Ammon's horn (tissue), 1 donor: ENCODE measurements at regions not wholly inside any gene's neighbourhood (a gene's known extent, or its start where the extent isn't known, plus 50 kb on each side); places are given as distances from the start of the nearest gene placed in this dataset.

ENCODE experiments used
- DNase-seq: peaks from one replicate; pipeline ENCODE4 v3.0.0-alpha.2; 2016; ENCODE audit warnings: low spot score

GRCh38 chr3:159765030-159765859 lies 223.4 kb upstream of the IL12A start:
- peak; percentile 59 for DNase-seq

GRCh38 chr3:159765860-159766294 lies 222.8 kb upstream of the IL12A start:
- DNase-seq: peak; percentile 27

GRCh38 chr3:159766563-159767185 lies 222.0 kb upstream of the IL12A start:
- DNase-seq: peak; percentile 72

GRCh38 chr3:159770998-159771397 lies 217.6 kb upstream of the IL12A start:
- DNase-seq: no peak

- DNase-seq: no peak
Observed at GRCh38 chr3:159771865-159772611, 216.6 kb upstream of the IL12A start.

- DNase-seq: no peak
Observed at GRCh38 chr3:159773706-159774105, 214.9 kb upstream of the IL12A start.

GRCh38 chr3:159775372-159775961 lies 213.2 kb upstream of the IL12A start:
- DNase-seq: peak; percentile 95

GRCh38 chr3:159776779-159777178 lies 211.9 kb upstream of the IL12A start:
- DNase-seq: no peak

GRCh38 chr3:159779883-159780282 lies 208.8 kb upstream of the IL12A start:
- DNase-seq: no peak

- DNase-seq: no peak
Observed at GRCh38 chr3:159781867-159782266, 206.8 kb upstream of the IL12A start.

- no peak for DNase-seq
Observed at GRCh38 chr3:159782724-159783421, 205.8 kb upstream of the IL12A start.

GRCh38 chr3:159783780-159784742 lies 204.6 kb upstream of the IL12A start:
- DNase-seq: no peak

GRCh38 chr3:159785273-159785708 lies 203.3 kb upstream of the IL12A start:
- DNase-seq: no peak

- no peak for DNase-seq
Observed at GRCh38 chr3:159786489-159787177, 202.0 kb upstream of the IL12A start.

GRCh38 chr3:159787178-159787574 lies 201.5 kb upstream of the IL12A start:
- DNase-seq: no peak

- DNase-seq: no peak
Observed at GRCh38 chr3:159787794-159788205, 200.8 kb upstream of the IL12A start.

GRCh38 chr3:159788291-159788690 lies 200.3 kb upstream of the IL12A start:
- DNase-seq: no peak

- no peak for DNase-seq
Observed at GRCh38 chr3:159789017-159789416, 199.6 kb upstream of the IL12A start.

GRCh38 chr3:159789742-159790635 lies 198.6 kb upstream of the IL12A start:
- DNase-seq: no peak
